IMR-90 (cell line): ENCODE measurements at regions not wholly inside any gene's neighbourhood (a gene's known extent, or its start where the extent isn't known, plus 50 kb on each side); places are given as distances from the start of the nearest gene placed in this dataset.

Source experiments
- ATAC-seq: fragments of 200-7000 bp; cut with Tn5 transposase; 2 replicates; pipeline ENCODE4 v1.9.1; 2020; ENCODE audit warnings: low read depth, mild to moderate bottlenecking, moderate library complexity
- BruUV-seq: library from RNA; stranded (reverse); fragments of 400-500 nt; replicated peaks from 2 replicates; lab custom pipeline; 2021; lab: Mats Ljungman, UMichigan
- CTCF ChIA-PET: fragments of 300-600 bp; formaldehyde crosslinking; extraction: SDS; loops from one replicate; lab custom pipeline; 2021; ENCODE audit warnings: antibody characterized with exemption; lab: Yijun Ruan, JAX
- POLR2A ChIA-PET: fragments of 300-600 bp; sonication (Branson Sonifier 250); formaldehyde crosslinking; loops from one replicate; lab custom pipeline; 2022; ENCODE audit warnings: antibody characterized with exemption; ENCODE audit not compliant: unreplicated experiment; lab: Charles Lee
- DNase-seq: peaks from one replicate; pipeline ENCODE4 v3.0.0; 2013
- H2AFZ ChIP-seq: replicated peaks from 2 replicates; pipeline ENCODE3; 2013; ENCODE audit warnings: low read length, mild to moderate bottlenecking; ENCODE audit not compliant: poor library complexity
- H2AK5ac ChIP-seq: 2 replicates; pipeline ENCODE4 v1.6.1; 2013; ENCODE audit warnings: low read depth, low read length, inconsistent platforms
- H2AK9ac ChIP-seq: replicated peaks from 2 replicates; pipeline ENCODE3; 2013; ENCODE audit warnings: mild to moderate bottlenecking, low read depth, low read length, moderate library complexity; ENCODE audit not compliant: poor library complexity
- H2BK120ac ChIP-seq: 2 replicates; pipeline ENCODE4 v1.6.1; 2013; ENCODE audit warnings: low read depth, low read length, inconsistent platforms
- H2BK15ac ChIP-seq: 3 replicates; pipeline ENCODE4 v1.6.1; 2013; ENCODE audit warnings: low read depth, low read length, inconsistent platforms
- H2BK20ac ChIP-seq: 2 replicates; pipeline ENCODE4 v1.6.1; 2013; ENCODE audit warnings: low read depth, mild to moderate bottlenecking, inconsistent platforms, low read length, moderate library complexity
- H2BK5ac ChIP-seq: 2 replicates; pipeline ENCODE4 v1.6.1; 2013; ENCODE audit warnings: mild to moderate bottlenecking, low read depth, low read length, inconsistent platforms; ENCODE audit not compliant: poor library complexity, severe bottlenecking
- H3K14ac ChIP-seq: replicated peaks from 2 replicates; pipeline ENCODE4 v1.6.1; 2013; ENCODE audit warnings: low read depth, low read length, inconsistent platforms
- H3K18ac ChIP-seq: 2 replicates; pipeline ENCODE4 v1.6.1; 2013; ENCODE audit warnings: low read depth, low read length, control low read depth
- H3K23ac ChIP-seq: 2 replicates; pipeline ENCODE4 v1.6.1; 2013; ENCODE audit warnings: low read depth, low read length, inconsistent platforms
- H3K27ac ChIP-seq: 2 replicates; pipeline ENCODE4 v1.5.1; 2013; ENCODE audit warnings: mild to moderate bottlenecking, control low read depth, low read length; ENCODE audit not compliant: insufficient read depth
- H3K27me3 ChIP-seq: 2 replicates; pipeline ENCODE4 v1.6.1; 2013; ENCODE audit warnings: low read length; ENCODE audit not compliant: control insufficient read depth, insufficient read depth
- H3K36me3 ChIP-seq: 2 replicates; pipeline ENCODE4 v1.6.1; 2013; ENCODE audit warnings: low read length, mixed read lengths; ENCODE audit not compliant: control insufficient read depth, insufficient read depth
- H3K4ac ChIP-seq: 2 replicates; pipeline ENCODE4 v1.6.1; 2013; ENCODE audit warnings: low read depth, low read length, inconsistent platforms
- H3K4me1 ChIP-seq: 2 replicates; pipeline ENCODE4 v1.6.1; 2013; ENCODE audit warnings: low read length, mixed read lengths; ENCODE audit not compliant: control insufficient read depth, insufficient read depth
- H3K4me2 ChIP-seq: 2 replicates; pipeline ENCODE4 v1.6.1; 2013; ENCODE audit warnings: low read depth, mild to moderate bottlenecking, control low read depth, low read length, moderate library complexity
- H3K4me3 ChIP-seq: 2 replicates; pipeline ENCODE4 v1.5.1; 2013; ENCODE audit warnings: low read depth, mild to moderate bottlenecking, control low read depth, low read length, moderate library complexity; ENCODE audit not compliant: insufficient read depth
- H3K56ac ChIP-seq: 2 replicates; pipeline ENCODE4 v1.6.1; 2013; ENCODE audit warnings: low read length, inconsistent platforms; ENCODE audit not compliant: insufficient read depth; ENCODE audit errors: extremely low read depth
- H3K79me1 ChIP-seq, 2 experiments: 2 replicates each; pipeline ENCODE4 v1.6.1; 2013; ENCODE audit warnings: low read length in 2 of 2, inconsistent platforms in 1 of 2, low read depth in 1 of 2
- H3K9ac ChIP-seq: 2 replicates; pipeline ENCODE4 v1.6.1; 2013; ENCODE audit warnings: low read depth, low read length, control low read depth
- H3K9me1 ChIP-seq: 2 replicates; pipeline ENCODE4 v1.6.1; 2013; ENCODE audit warnings: low read length, inconsistent platforms; ENCODE audit not compliant: insufficient read depth
- H3K9me3 ChIP-seq: 2 replicates; pipeline ENCODE4 v1.6.1; 2013; ENCODE audit warnings: low read length; ENCODE audit not compliant: control insufficient read depth, insufficient read depth
- H4K20me1 ChIP-seq: 2 replicates; pipeline ENCODE4 v1.6.1; 2013; ENCODE audit warnings: low read length, inconsistent platforms; ENCODE audit not compliant: insufficient read depth
- H4K5ac ChIP-seq: 2 replicates; pipeline ENCODE4 v1.6.1; 2013; ENCODE audit warnings: mild to moderate bottlenecking, low read depth, low read length, control low read depth
- H4K8ac ChIP-seq, 2 experiments: 2 replicates each; pipeline ENCODE4 v1.6.1; 2013; ENCODE audit warnings: low read depth in 2 of 2, low read length in 2 of 2, control low read depth in 1 of 2, inconsistent platforms in 1 of 2
- H4K91ac ChIP-seq: 2 replicates; pipeline ENCODE4 v1.6.1; 2013; ENCODE audit warnings: low read depth, low read length, inconsistent platforms; ENCODE audit not compliant: insufficient read depth
- CHD1 ChIP-seq: IDR thresholded peaks from 2 replicates; pipeline ENCODE4 v1.6.1; 2012; ENCODE audit warnings: low read depth, low read length, improper control_type of control experiment
- NFE2L2 ChIP-seq: fragments of 150-350 bp; IDR thresholded peaks from 2 replicates; pipeline ENCODE4 v1.6.1; 2016; ENCODE audit warnings: low read depth, mild to moderate bottlenecking, low read length
- WGBS, 2 experiments: methylation state at CpG; one replicate each; pipeline versions ENCODE4 v1.1.5 to v1.1.7; 2013; ENCODE audit warnings: missing lambda C conversion rate in 2 of 2; ENCODE audit not compliant: insufficient read length in 1 of 2; ENCODE audit errors: extremely low coverage in 2 of 2; 5-methylcytosine and 5-hydroxymethylcytosine counted together
- dilution Hi-C: fragments of 300-500 bp; cut with HindIII; formaldehyde crosslinking; loops from one replicate; pipeline ENCODE4 v1.14.3; 2018; ENCODE audit warnings: low sequenced_read_pairs; ENCODE audit not compliant: unreplicated experiment
- in situ Hi-C: fragments of 300-500 bp; cut with MboI; formaldehyde crosslinking; loops from 3 replicates; pipeline ENCODE4 v1.14.3; 2019; ENCODE audit warnings: low sequenced_read_pairs, inconsistent platforms, mixed read lengths
- intact Hi-C: fragments of 100-400 bp; cut with micrococcal nuclease; formaldehyde crosslinking; loops from 2 replicates; pipeline ENCODE4 v1.10.0; 2022
- TF ChIP-seq, protein P1 (sequence below): fragments of 150-350 bp; IDR thresholded peaks from 2 replicates; pipeline ENCODE4 v1.6.1; 2017; ENCODE audit warnings: mild to moderate bottlenecking, antibody characterized with exemption, low read length, low read depth
- TF ChIP-seq, protein P2 (sequence below): fragments of 150-350 bp; IDR thresholded peaks from 2 replicates; pipeline ENCODE4 v1.6.1; 2016; ENCODE audit warnings: low read depth, mild to moderate bottlenecking, low read length, moderate library complexity, borderline replicate concordance

DNA sequence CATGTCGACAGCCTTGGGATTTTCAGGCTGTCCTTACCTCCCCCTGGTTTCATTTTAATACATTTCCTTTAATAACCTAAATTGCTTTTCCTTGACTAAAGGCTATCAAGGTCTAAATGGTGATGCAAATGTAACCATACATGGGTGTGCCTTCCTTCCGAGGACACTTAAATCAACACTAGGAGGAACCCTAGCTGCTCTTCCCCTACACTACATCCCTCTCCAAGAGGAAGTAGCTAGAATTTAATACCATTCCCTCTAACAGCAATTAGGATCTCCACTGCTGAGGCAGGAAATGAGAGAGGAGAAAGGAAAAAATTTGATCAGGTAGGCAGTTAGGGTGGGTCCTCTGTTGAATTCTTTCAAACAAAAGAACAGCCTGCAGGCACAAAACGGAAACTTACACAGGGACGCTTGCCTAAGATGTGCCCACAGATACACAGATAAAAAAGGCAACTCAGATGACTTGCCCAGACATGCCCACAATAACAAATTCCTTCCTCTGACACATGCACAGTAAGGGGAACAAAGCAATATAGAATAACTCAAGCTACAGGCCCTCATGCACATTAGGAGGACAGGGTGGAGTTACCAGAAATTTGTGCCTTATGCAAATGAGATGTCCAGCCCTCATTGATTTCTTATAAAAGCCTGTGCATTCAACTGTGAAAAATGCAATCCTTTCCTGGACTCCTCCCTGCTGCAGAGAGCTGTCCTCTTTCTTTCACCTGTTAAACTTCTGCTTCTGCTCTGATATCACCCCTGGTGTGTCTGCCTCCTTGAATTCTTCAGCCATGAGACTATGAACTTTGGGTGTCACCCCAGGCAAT lies 1024.4 kb upstream of the CADM2 start:
- no peaks in the 10 kb centered on the region for H3K79me1 ChIP-seq
- H3K27ac ChIP-seq, result no peak overlapping the region
- intact Hi-C loops (no loop called here), dilution Hi-C loops (no loop called here), in situ Hi-C loops (no loop called here)
- no CpG with 5 or more reads among the region's 4 CpGs for WGBS, 2 experiments
- H3K56ac ChIP-seq, result no peak overlapping the region
- H3K36me3 ChIP-seq, result no peaks in the 10 kb centered on the region
- no peak overlapping the region for H3K4ac ChIP-seq
- H2BK20ac ChIP-seq, result no peak overlapping the region
- no peaks in the 10 kb centered on the region for H3K9me1 ChIP-seq
- H3K4me1 ChIP-seq, result no peaks in the 10 kb centered on the region
- DNase-seq, result no peak
- ChIA-PET CTCF (interaction anchor here (0.6 kb wide), 1 partner anchor 482 kb away, joined by 3 read pairs; no protein-coding TSS in a partner anchor), POLR2A (no interaction called here)
- H2AFZ ChIP-seq, result no peak overlapping the region
- no peak overlapping the region for H4K91ac ChIP-seq
- H4K20me1 ChIP-seq, result no peaks in the 10 kb centered on the region
- no peak overlapping the region for H3K9ac ChIP-seq
- peaks cover 15% of the 10 kb centered on the region; the same call in 1 of the 2 replicates for H3K9me3 ChIP-seq
- no peak overlapping the region for H3K4me3 ChIP-seq
- H3K14ac ChIP-seq, result no peak overlapping the region
- TF ChIP-seq CHD1, result no peak
- TF ChIP-seq, protein P1, sequence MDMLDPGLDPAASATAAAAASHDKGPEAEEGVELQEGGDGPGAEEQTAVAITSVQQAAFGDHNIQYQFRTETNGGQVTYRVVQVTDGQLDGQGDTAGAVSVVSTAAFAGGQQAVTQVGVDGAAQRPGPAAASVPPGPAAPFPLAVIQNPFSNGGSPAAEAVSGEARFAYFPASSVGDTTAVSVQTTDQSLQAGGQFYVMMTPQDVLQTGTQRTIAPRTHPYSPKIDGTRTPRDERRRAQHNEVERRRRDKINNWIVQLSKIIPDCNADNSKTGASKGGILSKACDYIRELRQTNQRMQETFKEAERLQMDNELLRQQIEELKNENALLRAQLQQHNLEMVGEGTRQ, result no peak
- TF ChIP-seq, protein P2, sequence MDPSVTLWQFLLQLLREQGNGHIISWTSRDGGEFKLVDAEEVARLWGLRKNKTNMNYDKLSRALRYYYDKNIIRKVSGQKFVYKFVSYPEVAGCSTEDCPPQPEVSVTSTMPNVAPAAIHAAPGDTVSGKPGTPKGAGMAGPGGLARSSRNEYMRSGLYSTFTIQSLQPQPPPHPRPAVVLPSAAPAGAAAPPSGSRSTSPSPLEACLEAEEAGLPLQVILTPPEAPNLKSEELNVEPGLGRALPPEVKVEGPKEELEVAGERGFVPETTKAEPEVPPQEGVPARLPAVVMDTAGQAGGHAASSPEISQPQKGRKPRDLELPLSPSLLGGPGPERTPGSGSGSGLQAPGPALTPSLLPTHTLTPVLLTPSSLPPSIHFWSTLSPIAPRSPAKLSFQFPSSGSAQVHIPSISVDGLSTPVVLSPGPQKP, result no peak
- TF ChIP-seq NFE2L2, result no peak
- peak; percentile 44; the same call in 1 of the 2 replicates for ATAC-seq
- H4K5ac ChIP-seq, result no peak overlapping the region
- no peak overlapping the region for H2BK15ac ChIP-seq
- no peak overlapping the region for H4K8ac ChIP-seq
- H2AK9ac ChIP-seq, result no peak overlapping the region
- H3K27me3 ChIP-seq, result no peaks in the 10 kb centered on the region
- no peak overlapping the region for H3K23ac ChIP-seq
- H3K4me2 ChIP-seq, result no peak overlapping the region
- no peak overlapping the region for H2BK5ac ChIP-seq
- H2BK120ac ChIP-seq, result no peak overlapping the region
- H3K18ac ChIP-seq, result no peak overlapping the region
- H2AK5ac ChIP-seq, result no peak overlapping the region
- no TSS peak for BruUV-seq
